ENCODE measurements at regions not wholly inside any gene's neighbourhood (a gene's known extent, or its start where the extent isn't known, plus 50 kb on each side); places are given as distances from the start of the nearest gene placed in this dataset.

DNA sequence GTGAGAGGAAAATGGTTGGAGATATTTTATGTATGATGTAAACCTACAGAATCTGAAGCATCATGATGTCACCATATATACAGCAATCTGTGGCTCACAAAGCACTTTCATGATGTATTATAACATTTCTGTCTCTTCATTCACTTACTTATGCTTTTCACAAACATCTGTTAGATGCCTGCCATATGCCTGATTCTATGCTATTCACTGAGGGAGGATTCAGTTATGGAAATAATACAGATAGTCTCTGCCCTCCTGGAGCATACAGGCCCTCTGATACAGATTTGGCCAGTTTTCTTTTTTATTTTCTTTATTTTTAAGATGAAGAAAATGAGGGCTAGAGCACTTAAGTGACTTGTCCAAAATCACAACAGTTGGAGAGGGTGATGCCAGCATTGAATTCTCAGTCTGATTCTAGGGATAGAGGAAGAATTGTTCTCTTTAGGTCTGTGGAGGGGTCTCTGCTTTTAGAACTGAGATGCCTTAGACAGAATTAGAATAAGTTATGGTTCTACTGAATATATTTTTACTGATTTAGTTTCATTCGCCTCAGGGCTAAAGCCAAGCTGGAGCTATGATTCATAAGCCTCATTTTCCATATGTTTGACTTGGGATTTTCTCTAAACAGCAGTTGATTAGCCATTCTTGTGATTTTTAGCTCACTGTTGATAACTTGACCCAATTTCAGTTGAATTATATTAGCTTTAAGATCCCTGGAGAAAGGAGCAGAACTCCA lies 636.4 kb downstream of the PRELID2 start:
- no peak overlapping the region for H2AFZ ChIP-seq (ENCODE audit: low read depth, low read length)
- H3K9me3 ChIP-seq (ENCODE audit: insufficient read depth, low read length, severe bottlenecking), result no peaks in the 10 kb centered on the region
- peaks cover 2% of the 10 kb centered on the region for H3K27me3 ChIP-seq (ENCODE audit: insufficient read depth, low read length, poor library complexity)
- H4K20me1 ChIP-seq (ENCODE audit: insufficient read depth, low read length), result no peaks in the 10 kb centered on the region
- no peak overlapping the region for H3K4me2 ChIP-seq (ENCODE audit: insufficient read depth, low read length)
- no peaks in the 10 kb centered on the region for H3K79me2 ChIP-seq (ENCODE audit: insufficient read depth, low read length)
- H3K36me3 ChIP-seq (ENCODE audit: insufficient read depth, low read length), result no peaks in the 10 kb centered on the region
- ATAC-seq (ENCODE audit: insufficient read depth, low read depth) (no peak), DNase-seq (no peak)
- TF ChIP-seq, protein P1, sequence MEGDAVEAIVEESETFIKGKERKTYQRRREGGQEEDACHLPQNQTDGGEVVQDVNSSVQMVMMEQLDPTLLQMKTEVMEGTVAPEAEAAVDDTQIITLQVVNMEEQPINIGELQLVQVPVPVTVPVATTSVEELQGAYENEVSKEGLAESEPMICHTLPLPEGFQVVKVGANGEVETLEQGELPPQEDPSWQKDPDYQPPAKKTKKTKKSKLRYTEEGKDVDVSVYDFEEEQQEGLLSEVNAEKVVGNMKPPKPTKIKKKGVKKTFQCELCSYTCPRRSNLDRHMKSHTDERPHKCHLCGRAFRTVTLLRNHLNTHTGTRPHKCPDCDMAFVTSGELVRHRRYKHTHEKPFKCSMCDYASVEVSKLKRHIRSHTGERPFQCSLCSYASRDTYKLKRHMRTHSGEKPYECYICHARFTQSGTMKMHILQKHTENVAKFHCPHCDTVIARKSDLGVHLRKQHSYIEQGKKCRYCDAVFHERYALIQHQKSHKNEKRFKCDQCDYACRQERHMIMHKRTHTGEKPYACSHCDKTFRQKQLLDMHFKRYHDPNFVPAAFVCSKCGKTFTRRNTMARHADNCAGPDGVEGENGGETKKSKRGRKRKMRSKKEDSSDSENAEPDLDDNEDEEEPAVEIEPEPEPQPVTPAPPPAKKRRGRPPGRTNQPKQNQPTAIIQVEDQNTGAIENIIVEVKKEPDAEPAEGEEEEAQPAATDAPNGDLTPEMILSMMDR (IDR thresholded peaks at IDR 0.05; ENCODE audit: borderline replicate concordance, extremely low read depth, low read length, poor library complexity, severe bottlenecking), result no peak
- no peak for TF ChIP-seq EZH2 (IDR thresholded peaks at IDR 0.05; ENCODE audit: borderline replicate concordance, low read depth, low read length, severe bottlenecking)
- H3K4me3 ChIP-seq (ENCODE audit: low read depth in 1 of 2, low read length in 2 of 2), result no peak overlapping the region
- H3K27ac ChIP-seq (ENCODE audit: low read length), result no peak overlapping the region
- no peak overlapping the region for H3K9ac ChIP-seq (ENCODE audit: low read depth, low read length)
- no peaks in the 10 kb centered on the region for H3K4me1 ChIP-seq (ENCODE audit: insufficient read depth, low read length)

- H3K27ac ChIP-seq (ENCODE audit: low read length), result no peak overlapping the region
- no peaks in the 10 kb centered on the region for H3K36me3 ChIP-seq (ENCODE audit: insufficient read depth, low read length)
- H3K9ac ChIP-seq (ENCODE audit: low read depth, low read length), result no peak overlapping the region
- H3K27me3 ChIP-seq (ENCODE audit: insufficient read depth, low read length, poor library complexity), result peaks cover 2% of the 10 kb centered on the region
- no peak overlapping the region for H3K4me2 ChIP-seq (ENCODE audit: insufficient read depth, low read length)
- no peak for ATAC-seq (ENCODE audit: insufficient read depth, low read depth)
- H4K20me1 ChIP-seq (ENCODE audit: insufficient read depth, low read length), result no peaks in the 10 kb centered on the region
- H2AFZ ChIP-seq (ENCODE audit: low read depth, low read length), result no peak overlapping the region
- H3K9me3 ChIP-seq (ENCODE audit: insufficient read depth, low read length, severe bottlenecking), result no peaks in the 10 kb centered on the region
- H3K4me3 ChIP-seq (ENCODE audit: low read depth in 1 of 2, low read length in 2 of 2), result no peak overlapping the region
- DNase-seq, result no peak
- no peaks in the 10 kb centered on the region for H3K79me2 ChIP-seq (ENCODE audit: insufficient read depth, low read length)
- no peak for TF ChIP-seq EZH2 (IDR thresholded peaks at IDR 0.05; ENCODE audit: borderline replicate concordance, low read depth, low read length, severe bottlenecking)
- TF ChIP-seq, protein P1 (IDR thresholded peaks at IDR 0.05; ENCODE audit: borderline replicate concordance, extremely low read depth, low read length, poor library complexity, severe bottlenecking), result no peak
- H3K4me1 ChIP-seq (ENCODE audit: insufficient read depth, low read length), result no peaks in the 10 kb centered on the region
Measured at GRCh38 chr5:145189746-145190145, 645.4 kb downstream of the PRELID2 start.

GRCh38 chr5:145180371-145180770 lies 654.8 kb downstream of the PRELID2 start:
- Histone ChIP-seq H3K27me3 (ENCODE audit: insufficient read depth, low read length, poor library complexity) (no peaks in the 10 kb centered on the region), H2AFZ (ENCODE audit: low read depth, low read length) (no peak overlapping the region), H3K4me1 (ENCODE audit: insufficient read depth, low read length) (no peaks in the 10 kb centered on the region), H3K27ac (ENCODE audit: low read length) (no peak overlapping the region), H3K4me3 (ENCODE audit: low read depth in 1 of 2, low read length in 2 of 2) (no peak overlapping the region), H4K20me1 (ENCODE audit: insufficient read depth, low read length) (no peaks in the 10 kb centered on the region), H3K9me3 (ENCODE audit: insufficient read depth, low read length, severe bottlenecking) (no peaks in the 10 kb centered on the region), H3K4me2 (ENCODE audit: insufficient read depth, low read length) (no peak overlapping the region), H3K79me2 (ENCODE audit: insufficient read depth, low read length) (no peaks in the 10 kb centered on the region), H3K36me3 (ENCODE audit: insufficient read depth, low read length) (no peaks in the 10 kb centered on the region), H3K9ac (ENCODE audit: low read depth, low read length) (no peak overlapping the region)
- TF ChIP-seq, protein P1 (IDR thresholded peaks at IDR 0.05; ENCODE audit: borderline replicate concordance, extremely low read depth, low read length, poor library complexity, severe bottlenecking), result no peak
- TF ChIP-seq EZH2 (IDR thresholded peaks at IDR 0.05; ENCODE audit: borderline replicate concordance, low read depth, low read length, severe bottlenecking), result no peak
- DNase-seq, result no peak
- no peak for ATAC-seq (ENCODE audit: insufficient read depth, low read depth)
